Cerebellar cortex (tissue), 1 donor: ENCODE measurements at regions not wholly inside any gene's neighbourhood (a gene's known extent, or its start where the extent isn't known, plus 50 kb on each side); places are given as distances from the start of the nearest gene placed in this dataset.
"Not testable (repeated sequence)": the region's sequence is repeated elsewhere in the genome, so short reads cannot be mapped to it uniquely, and the experiment has no call there.

Experiments
- DNase-seq: peaks from one replicate; pipeline ENCODE4 v3.0.0-alpha.2; 2015; ENCODE audit warnings: low spot score

GRCh38 chr6:144683216-144684070 is 398.3 kb downstream of the UTRN start:
- DNase-seq, result no peak

GRCh38 chr6:144688713-144689112 is 403.6 kb downstream of the UTRN start:
- DNase-seq, result no peak

DNA sequence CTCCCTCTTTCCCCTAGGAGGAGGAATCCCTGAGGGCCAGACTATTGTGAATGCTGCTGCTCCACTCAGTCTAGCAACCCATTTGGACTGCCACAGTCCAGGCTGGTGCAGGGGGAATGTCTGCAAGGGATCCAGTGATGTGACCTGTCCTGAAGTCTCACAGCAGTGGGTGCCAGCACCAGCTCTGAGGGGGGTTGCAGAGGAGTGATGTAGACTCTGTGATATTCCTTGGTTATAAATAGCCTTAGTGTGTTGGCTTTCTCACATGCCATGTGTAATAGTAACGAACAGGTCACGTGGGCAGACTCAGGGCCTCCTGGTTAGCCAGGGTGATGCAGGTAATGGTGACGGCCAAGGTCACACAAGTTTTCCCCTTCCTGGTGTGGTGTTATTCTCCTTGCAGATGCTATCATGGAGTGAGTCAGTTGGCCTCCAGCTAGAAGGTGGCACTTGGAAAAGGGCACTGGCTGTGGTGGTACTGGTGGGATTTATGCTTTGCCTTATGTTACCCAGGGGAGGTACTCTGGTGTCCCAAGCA is 404.4 kb downstream of the UTRN start:
- no peak for DNase-seq

DNA sequence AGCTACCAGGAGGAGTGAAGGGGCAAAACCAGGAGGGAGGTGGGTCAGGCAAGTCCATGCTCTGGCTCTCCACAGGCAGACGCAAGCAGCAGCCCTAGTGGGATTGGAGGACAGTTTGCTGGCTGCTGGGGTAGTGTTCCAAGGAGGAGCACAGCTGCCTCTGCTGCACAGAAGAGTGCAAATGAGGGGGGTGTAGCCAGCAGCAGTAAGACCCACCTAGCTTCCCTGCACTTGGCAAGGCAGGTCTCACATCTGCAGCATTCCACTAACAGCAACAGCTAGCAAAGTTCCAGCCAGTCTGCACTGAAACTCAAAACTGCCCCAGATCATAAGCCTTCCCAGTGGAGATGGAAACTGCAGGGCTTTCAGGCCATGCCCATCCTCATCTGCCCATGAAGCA is 405.0 kb downstream of the UTRN start:
- DNase-seq, result no peak

- DNase-seq, result no peak
Observed at GRCh38 chr6:144690666-144691065, 405.5 kb downstream of the UTRN start.

- DNase-seq, result not testable (repeated sequence)
Observed at GRCh38 chr6:144692050-144692449, 406.9 kb downstream of the UTRN start.

GRCh38 chr6:144695858-144696533 is 410.9 kb downstream of the UTRN start:
- no peak for DNase-seq

- no peak for DNase-seq
Observed at GRCh38 chr6:144696610-144697368, 411.7 kb downstream of the UTRN start.

- no peak for DNase-seq
Observed at GRCh38 chr6:144697369-144697760, 412.2 kb downstream of the UTRN start.

DNA sequence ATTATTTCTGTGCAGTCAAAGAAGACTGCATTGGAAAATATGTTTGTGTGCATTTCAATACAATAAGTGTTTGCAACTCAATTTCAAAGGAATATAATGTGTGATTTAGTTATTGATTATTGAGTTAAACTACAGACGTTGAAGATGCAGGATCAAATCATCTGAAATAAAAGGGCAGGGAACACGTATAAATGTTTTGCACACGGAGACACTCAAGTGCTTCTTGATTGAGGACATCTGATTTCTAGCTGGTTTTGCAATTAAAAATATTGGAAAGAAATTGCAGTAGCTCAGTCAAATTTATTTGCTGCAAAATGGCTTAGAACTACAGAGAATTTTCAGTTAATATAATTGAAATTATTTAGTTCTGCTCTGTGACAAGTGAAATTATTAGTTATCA is 412.7 kb downstream of the UTRN start:
- DNase-seq, result no peak

DNA sequence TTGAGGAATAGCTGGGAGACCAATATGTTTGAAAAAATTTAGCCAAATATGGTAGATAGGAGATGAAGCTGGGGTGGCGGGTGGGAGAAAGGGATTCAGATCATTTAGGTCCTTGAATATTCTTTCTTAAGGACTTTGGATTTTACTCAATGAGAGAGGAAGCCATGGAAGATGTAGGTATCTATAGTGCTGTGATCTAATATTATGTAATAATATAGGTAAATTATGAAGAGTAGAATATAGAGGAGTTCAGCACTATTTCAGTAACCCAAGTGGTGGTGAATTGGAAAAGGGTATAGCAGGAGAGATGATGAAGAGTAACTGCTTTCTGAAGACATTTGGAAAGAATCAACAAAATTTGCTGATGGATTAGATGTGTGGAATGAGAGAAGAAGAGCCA is 417.6 kb downstream of the UTRN start:
- DNase-seq, result no peak

DNA sequence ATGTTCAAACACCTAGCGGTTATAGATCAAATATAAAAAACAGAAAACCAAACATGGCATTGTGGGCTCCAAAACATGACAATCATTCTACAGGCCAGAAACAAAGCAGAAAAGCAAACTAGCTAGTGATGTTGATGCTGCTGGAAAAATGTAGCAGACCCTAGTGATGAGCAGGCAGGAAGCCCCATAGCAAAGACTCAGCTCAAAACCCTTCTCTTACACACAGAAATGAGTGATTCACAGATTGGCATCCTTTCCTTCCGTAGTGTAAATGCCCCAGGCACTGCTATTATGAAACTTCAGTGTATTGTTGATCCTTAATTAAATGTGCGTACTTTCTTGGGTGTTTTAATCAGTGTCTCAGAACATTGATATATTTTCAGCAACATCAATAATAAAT is 425.1 kb downstream of the UTRN start:
- DNase-seq, result no peak

GRCh38 chr6:144711661-144712060 is 426.5 kb downstream of the UTRN start:
- no peak for DNase-seq

GRCh38 chr6:144712541-144712940 is 427.4 kb downstream of the UTRN start:
- DNase-seq, result no peak

- no peak for DNase-seq
Observed at GRCh38 chr6:144714021-144714712, 429.0 kb downstream of the UTRN start.

DNA sequence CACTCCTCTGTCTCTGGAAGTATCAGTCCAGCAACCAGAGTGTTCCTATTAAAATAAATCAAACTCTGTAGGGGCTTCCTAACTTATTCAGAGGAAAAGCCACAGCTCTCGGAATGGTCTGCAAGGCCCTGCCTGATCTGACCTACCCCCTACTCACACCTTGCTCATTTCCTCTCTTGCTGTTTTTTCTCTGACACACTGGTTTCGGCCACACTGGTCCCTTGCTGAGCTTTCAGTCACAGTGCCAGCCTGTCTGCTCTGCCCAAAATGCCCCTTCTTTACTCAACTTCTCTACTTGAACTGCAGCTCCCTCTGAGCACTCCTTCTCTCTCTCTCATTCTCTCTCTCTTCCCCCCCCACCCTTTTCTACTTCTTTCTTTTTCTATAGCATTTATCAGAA is 430.2 kb downstream of the UTRN start:
- DNase-seq, result no peak

GRCh38 chr6:144718431-144718830 is 433.3 kb downstream of the UTRN start:
- no peak for DNase-seq

- no peak for DNase-seq
Observed at GRCh38 chr6:144721232-144721631, 436.1 kb downstream of the UTRN start.

DNA sequence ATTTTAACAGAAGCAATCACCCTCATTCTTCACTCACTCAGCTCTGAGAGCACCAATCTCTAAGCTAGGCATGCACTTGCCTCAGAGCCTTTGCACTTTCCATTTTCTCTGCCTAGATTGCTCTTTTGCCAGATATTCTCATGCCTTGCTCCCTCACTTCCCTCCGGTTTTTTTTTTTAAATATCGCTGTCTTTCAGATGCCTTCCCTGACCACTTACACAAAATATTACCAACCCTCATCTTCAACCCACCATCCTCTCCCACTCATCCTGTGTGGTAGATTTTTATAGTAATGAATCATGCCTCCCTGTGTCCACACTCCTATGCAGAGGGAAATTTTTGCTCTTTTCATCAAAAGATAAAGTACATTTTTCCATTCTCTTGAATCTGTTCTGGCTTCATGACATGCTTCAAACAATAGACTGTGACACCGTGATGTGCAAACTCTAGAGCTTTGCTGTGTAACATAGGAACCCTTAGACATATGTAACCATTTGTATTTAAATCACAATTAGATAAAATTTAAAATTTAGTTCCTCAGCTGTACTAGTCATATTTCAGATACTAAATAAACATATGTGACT is 437.1 kb downstream of the UTRN start:
- DNase-seq, result no peak

DNA sequence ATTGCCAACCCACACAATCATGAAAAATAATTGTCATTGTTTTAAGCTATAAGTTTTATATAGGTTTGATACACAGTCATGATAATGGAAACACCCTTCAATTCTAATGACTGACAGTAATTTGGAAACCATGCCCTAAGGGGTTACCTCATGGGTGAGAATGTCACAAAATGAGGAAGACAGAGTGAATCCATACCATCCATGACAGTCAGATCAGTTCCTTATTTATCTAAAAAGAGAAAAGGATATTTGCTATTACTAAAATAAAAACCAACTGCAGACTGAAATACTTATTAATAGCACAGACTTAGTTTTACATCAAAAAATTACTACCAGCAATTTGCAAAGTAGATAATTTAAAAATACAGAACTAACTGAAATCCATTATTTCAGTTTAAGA is 437.8 kb downstream of the UTRN start:
- DNase-seq, result no peak

DNA sequence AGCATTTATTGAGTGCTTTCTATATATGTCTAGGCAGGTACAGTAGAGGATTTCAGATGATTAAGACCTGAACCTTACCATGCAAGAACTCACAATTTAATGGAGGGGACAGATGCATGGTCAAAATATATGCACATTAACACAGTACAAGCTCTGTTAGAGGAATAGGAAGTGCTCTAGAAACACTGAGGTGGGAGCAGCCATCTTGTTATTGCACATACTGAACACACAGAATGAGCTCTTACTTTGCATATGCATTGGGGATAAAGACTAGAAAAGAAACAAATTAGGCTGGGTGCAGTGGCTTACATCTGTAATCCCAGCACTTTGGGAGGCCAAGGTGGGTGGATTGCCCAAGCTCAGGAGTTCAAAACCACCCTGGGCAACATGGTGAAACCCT is 438.3 kb downstream of the UTRN start:
- no peak for DNase-seq

- no peak for DNase-seq
Observed at GRCh38 chr6:144724818-144725217, 439.7 kb downstream of the UTRN start.
